Natural killer cell (primary cell): ENCODE measurements at regions not wholly inside any gene's neighbourhood (a gene's known extent, or its start where the extent isn't known, plus 50 kb on each side); places are given as distances from the start of the nearest gene placed in this dataset.

Experiments used
- ATAC-seq, 3 donors: fragments of 150-1000 bp in 2 of 3; fragments of 200-7000 bp in 1 of 3; cut with Tn5 transposase; 1 replicate in 1 of 3; 2 replicates in 2 of 3; pipeline ENCODE4 v1.10.0; 2021; ENCODE audit warnings: mild to moderate bottlenecking in 2 of 3, moderate library complexity in 2 of 3
- DNase-seq, 2 donors: peaks; one replicate each; pipeline versions ENCODE4 v3.0.0 to v3.0.0-alpha.2; 2013 to 2021; ENCODE audit warnings: mixed read lengths in 1 of 2
- H3K27ac ChIP-seq: one replicate; pipeline ENCODE4 v1.5.1; 2013; ENCODE audit warnings: mild to moderate bottlenecking, low read length
- H3K27me3 ChIP-seq: one replicate; pipeline ENCODE4 v1.6.1; 2013; ENCODE audit warnings: low read length; ENCODE audit not compliant: control insufficient read depth, insufficient read depth
- H3K36me3 ChIP-seq: one replicate; pipeline ENCODE4 v1.6.1; 2013; ENCODE audit warnings: low read length; ENCODE audit not compliant: control insufficient read depth, insufficient read depth
- H3K4me1 ChIP-seq: one replicate; pipeline ENCODE4 v1.6.1; 2013; ENCODE audit warnings: low read length; ENCODE audit not compliant: control insufficient read depth, insufficient read depth
- H3K4me3 ChIP-seq: one replicate; pipeline ENCODE4 v1.5.1; 2013; ENCODE audit warnings: low read length
- H3K9me3 ChIP-seq: one replicate; pipeline ENCODE4 v1.6.1; 2013; ENCODE audit warnings: low read length; ENCODE audit not compliant: control insufficient read depth, insufficient read depth
- H3K27ac Mint-ChIP-seq, 2 donors: one replicate each; pipeline ENCODE4 v1.8.0; 2022; ENCODE audit warnings: mild to moderate bottlenecking in 2 of 2, mixed read lengths in 2 of 2, moderate library complexity in 1 of 2
- H3K27me3 Mint-ChIP-seq, 2 donors: one replicate each; pipeline ENCODE4 v1.8.0; 2022; ENCODE audit warnings: low read depth in 2 of 2, mixed read lengths in 2 of 2
- H3K36me3 Mint-ChIP-seq: one replicate; pipeline ENCODE4 v1.8.0; 2022; ENCODE audit warnings: mixed read lengths
- H3K4me1 Mint-ChIP-seq, 2 donors: one replicate each; pipeline ENCODE4 v1.8.0; 2022; ENCODE audit warnings: mixed read lengths in 2 of 2
- H3K4me3 Mint-ChIP-seq: one replicate; pipeline ENCODE4 v1.8.0; 2022; ENCODE audit warnings: mild to moderate bottlenecking, moderate library complexity, mixed read lengths
- H3K9me3 Mint-ChIP-seq, 2 donors: one replicate each; pipeline ENCODE4 v1.8.0; 2022; ENCODE audit warnings: mixed read lengths in 2 of 2
- CTCF ChIP-seq: fragments of 200-600 bp; IDR thresholded peaks from one replicate; pipeline ENCODE4 v1.8.0; 2022; ENCODE audit warnings: antibody characterized with exemption
- WGBS: methylation state at CpG from one replicate; pipeline ENCODE4 v1.1.7; 2013; ENCODE audit warnings: missing lambda C conversion rate; ENCODE audit not compliant: insufficient coverage; 5-methylcytosine and 5-hydroxymethylcytosine counted together
- intact Hi-C: fragments of 100-400 bp; cut with micrococcal nuclease; formaldehyde crosslinking; loops from one replicate; pipeline ENCODE4 v1.14.2; 2022

GRCh38 chr5:23451156-23451555 is 56.3 kb upstream of the PRDM9 start:
- no peaks in the 10 kb centered on the region for H3K27me3 Mint-ChIP-seq
- DNase-seq: no peak
- intact Hi-C loops: no loop called here
- WGBS: 42% methylated on average over 1 of the region's 1 CpG
- H3K36me3 Mint-ChIP-seq: peaks cover 7% of the 10 kb centered on the region
- no peaks in the 10 kb centered on the region for H3K27me3 ChIP-seq
- no peak overlapping the region for H3K27ac Mint-ChIP-seq
- no peak for ATAC-seq
- TF ChIP-seq CTCF: no peak
- no peaks in the 10 kb centered on the region for H3K4me1 Mint-ChIP-seq
- H3K9me3 Mint-ChIP-seq: peaks cover 12 to 20% of the 10 kb centered on the region in 2 donors
- no peaks in the 10 kb centered on the region for H3K36me3 ChIP-seq
- no peak overlapping the region for H3K4me3 Mint-ChIP-seq
- no peaks in the 10 kb centered on the region for H3K4me1 ChIP-seq
- H3K27ac ChIP-seq: no peak overlapping the region
- H3K9me3 ChIP-seq: peaks cover 1% of the 10 kb centered on the region
- H3K4me3 ChIP-seq: no peak overlapping the region

GRCh38 chr5:23450187-23450586 is 57.2 kb upstream of the PRDM9 start:
- WGBS: 86% methylated on average over 4 of the region's 4 CpGs
- H3K4me3 Mint-ChIP-seq: no peak overlapping the region
- H3K27me3 Mint-ChIP-seq: no peaks in the 10 kb centered on the region
- no peaks in the 10 kb centered on the region for H3K4me1 Mint-ChIP-seq
- Histone ChIP-seq H3K4me3 (no peak overlapping the region), H3K27ac (no peak overlapping the region), H3K9me3 (no peaks in the 10 kb centered on the region), H3K36me3 (no peaks in the 10 kb centered on the region), H3K4me1 (no peaks in the 10 kb centered on the region), H3K27me3 (no peaks in the 10 kb centered on the region)
- peaks cover 12 to 14% of the 10 kb centered on the region in 2 donors for H3K9me3 Mint-ChIP-seq
- H3K27ac Mint-ChIP-seq: no peak overlapping the region
- H3K36me3 Mint-ChIP-seq: peaks cover 7% of the 10 kb centered on the region
- no peak for TF ChIP-seq CTCF
- DNase-seq (no peak), ATAC-seq (no peak)
- intact Hi-C loops: no loop called here

- Histone ChIP-seq H3K27me3 (no peaks in the 10 kb centered on the region), H3K9me3 (no peaks in the 10 kb centered on the region), H3K4me3 (no peak overlapping the region), H3K36me3 (no peaks in the 10 kb centered on the region), H3K27ac (no peak overlapping the region), H3K4me1 (no peaks in the 10 kb centered on the region)
- no peak for ATAC-seq
- intact Hi-C loops: no loop called here
- Mint-ChIP-seq H3K27ac (no peak overlapping the region), H3K36me3 (peaks cover 7% of the 10 kb centered on the region), H3K27me3 (no peaks in the 10 kb centered on the region), H3K9me3 (peaks cover 10 to 12% of the 10 kb centered on the region in 2 donors), H3K4me1 (no peaks in the 10 kb centered on the region), H3K4me3 (no peak overlapping the region)
- TF ChIP-seq CTCF: no peak
- no peak for DNase-seq
Measured at GRCh38 chr5:23448627-23449026, 58.8 kb upstream of the PRDM9 start.

- no peaks in the 10 kb centered on the region for H3K4me1 ChIP-seq
- H3K9me3 ChIP-seq: no peaks in the 10 kb centered on the region
- Mint-ChIP-seq H3K36me3 (peaks cover 3% of the 10 kb centered on the region), H3K4me3 (no peak overlapping the region), H3K27me3 (no peaks in the 10 kb centered on the region), H3K27ac (no peak overlapping the region), H3K4me1 (no peaks in the 10 kb centered on the region), H3K9me3 (peaks cover 5 to 9% of the 10 kb centered on the region in 2 donors)
- H3K27me3 ChIP-seq: no peaks in the 10 kb centered on the region
- no peak for ATAC-seq
- intact Hi-C loops: no loop called here
- WGBS: 83% methylated on average over 6 of the region's 6 CpGs
- no peak overlapping the region for H3K4me3 ChIP-seq
- H3K36me3 ChIP-seq: no peaks in the 10 kb centered on the region
- H3K27ac ChIP-seq: no peak overlapping the region
- no peak for TF ChIP-seq CTCF
- DNase-seq: no peak
Measured at GRCh38 chr5:23446424-23446823, 61.0 kb upstream of the PRDM9 start.
